Left lung (tissue), 4 donors: ENCODE measurements at regions not wholly inside any gene's neighbourhood (a gene's known extent, or its start where the extent isn't known, plus 50 kb on each side); places are given as distances from the start of the nearest gene placed in this dataset.

ENCODE experiments used
- ATAC-seq: fragments of 200-7000 bp; cut with Tn5 transposase; one replicate; pipeline ENCODE4 v1.9.1; 2020; ENCODE audit warnings: moderate library complexity
- DNase-seq, 4 donors: peaks; one replicate each; pipeline ENCODE4 v3.0.0-alpha.2; 2013 to 2020
- H3K27ac ChIP-seq, 2 donors: fragments of 200-600 bp; sonication (generic) in 1 of 2; one replicate each; pipeline versions ENCODE4 v1.5.0 to v1.8.0; 2020 to 2021
- H3K27me3 ChIP-seq, 2 donors: fragments of 200-600 bp; sonication (generic) in 1 of 2; one replicate each; pipeline versions ENCODE4 v1.5.0 to v1.8.0; 2020 to 2021
- H3K36me3 ChIP-seq, 2 donors: fragments of 200-600 bp; sonication (generic) in 1 of 2; one replicate each; pipeline versions ENCODE4 v1.5.0 to v1.8.0; 2020 to 2021
- H3K4me1 ChIP-seq, 2 donors: fragments of 200-600 bp; one replicate each; pipeline ENCODE4 v1.8.0; 2021
- H3K4me3 ChIP-seq, 2 donors: fragments of 200-600 bp; sonication (generic) in 1 of 2; one replicate each; pipeline versions ENCODE4 v1.5.0 to v1.8.0; 2020 to 2021; ENCODE audit warnings: mild to moderate bottlenecking in 1 of 2
- H3K9me3 ChIP-seq, 2 donors: fragments of 200-600 bp; sonication (generic) in 1 of 2; one replicate each; pipeline versions ENCODE4 v1.5.0 to v1.8.0; 2020 to 2021
- CTCF ChIP-seq, 2 donors: fragments of 200-600 bp; sonication (generic) in 1 of 2; IDR thresholded peaks; one replicate each; pipeline versions ENCODE4 v1.5.0 to v1.8.0; 2021; ENCODE audit warnings: antibody characterized with exemption in 2 of 2
- intact Hi-C, 2 donors: fragments of 100-400 bp; cut with DNase I; formaldehyde crosslinking; loops; one replicate each; pipeline versions ENCODE4 v1.11.2 to v1.14.2; 2022
- donor health status: DM: no; HTN: yes; CAD: no.
- donor health status: DM: no; HTN: no; CAD: no.

- ATAC-seq (no peak), DNase-seq (no peak)
- H3K36me3 ChIP-seq, result no peaks in the 10 kb centered on the region
- H3K4me1 ChIP-seq, result no peaks in the 10 kb centered on the region
- intact Hi-C loops, result no loop called here
- H3K27me3 ChIP-seq, result no peaks in the 10 kb centered on the region
- no peak overlapping the region for H3K27ac ChIP-seq
- no peak for TF ChIP-seq CTCF (IDR thresholded peaks at IDR 0.05)
- no peaks in the 10 kb centered on the region for H3K9me3 ChIP-seq
- no peak overlapping the region for H3K4me3 ChIP-seq
Observed at GRCh38 chr1:57752843-57753242, 329.0 kb upstream of the DAB1 start.

GRCh38 chr1:57748719-57749118 is 324.9 kb upstream of the DAB1 start:
- TF ChIP-seq CTCF (IDR thresholded peaks at IDR 0.05), result no peak
- Histone ChIP-seq H3K36me3 (no peaks in the 10 kb centered on the region), H3K9me3 (no peaks in the 10 kb centered on the region), H3K27ac (no peak overlapping the region), H3K4me1 (no peaks in the 10 kb centered on the region), H3K27me3 (no peaks in the 10 kb centered on the region), H3K4me3 (no peak overlapping the region)
- intact Hi-C loops, result no loop called here
- DNase-seq, result no peak
- no peak for ATAC-seq

- ATAC-seq, result no peak
Observed at GRCh38 chr1:57747818-57748217, 324.0 kb upstream of the DAB1 start.

GRCh38 chr1:57741521-57741920 is 317.7 kb upstream of the DAB1 start:
- DNase-seq, result no peak
- intact Hi-C loops, result no loop called here
- TF ChIP-seq CTCF (IDR thresholded peaks at IDR 0.05), result no peak

More at GRCh38 chr1:57747818-57748217, 324.0 kb upstream of the DAB1 start:
- Histone ChIP-seq H3K9me3 (no peaks in the 10 kb centered on the region), H3K27me3 (no peaks in the 10 kb centered on the region), H3K4me3 (no peak overlapping the region), H3K36me3 (no peaks in the 10 kb centered on the region), H3K4me1 (no peaks in the 10 kb centered on the region), H3K27ac (no peak overlapping the region)
- intact Hi-C loops, result no loop called here
- no peak for DNase-seq
- TF ChIP-seq CTCF (IDR thresholded peaks at IDR 0.05), result no peak

GRCh38 chr1:57736940-57737339 is 313.1 kb upstream of the DAB1 start:
- ATAC-seq, result no peak
- no peak for DNase-seq
- Histone ChIP-seq H3K4me3 (no peak overlapping the region), H3K27me3 (no peaks in the 10 kb centered on the region), H3K27ac (no peak overlapping the region), H3K9me3 (no peaks in the 10 kb centered on the region), H3K36me3 (no peaks in the 10 kb centered on the region), H3K4me1 (no peaks in the 10 kb centered on the region)
- TF ChIP-seq CTCF (IDR thresholded peaks at IDR 0.05), result no peak
- intact Hi-C loops, result no loop called here

More at GRCh38 chr1:57741521-57741920, 317.7 kb upstream of the DAB1 start:
- ATAC-seq, result no peak
- no peaks in the 10 kb centered on the region for H3K36me3 ChIP-seq
- no peak overlapping the region for H3K4me3 ChIP-seq
- H3K27me3 ChIP-seq, result no peaks in the 10 kb centered on the region
- H3K27ac ChIP-seq, result no peak overlapping the region
- no peaks in the 10 kb centered on the region for H3K4me1 ChIP-seq
- H3K9me3 ChIP-seq, result no peaks in the 10 kb centered on the region
